Endothelial cell of umbilical vein (primary cell): ENCODE measurements at regions not wholly inside any gene's neighbourhood (a gene's known extent, or its start where the extent isn't known, plus 50 kb on each side); places are given as distances from the start of the nearest gene placed in this dataset.
"Not testable (repeated sequence)": the region's sequence is repeated elsewhere in the genome, so short reads cannot be mapped to it uniquely, and the experiment has no call there.

Source experiments
- BruUV-seq: library from RNA; stranded (reverse); fragments of 400-500 nt; replicated peaks from 2 replicates; lab custom pipeline; 2021; lab: Mats Ljungman, UMichigan
- CTCF ChIA-PET: fragments of 300-600, 350-600 bp; sonication (Branson Sonifier 250); formaldehyde crosslinking; loops from one replicate; lab custom pipeline; 2021; ENCODE audit warnings: antibody characterized with exemption, inconsistent platforms; lab: Charles Lee
- POLR2A ChIA-PET: fragments of 300-600, 350-600 bp; sonication (Branson Sonifier 250); formaldehyde crosslinking; loops from one replicate; lab custom pipeline; 2021; ENCODE audit warnings: antibody characterized with exemption, inconsistent platforms; lab: Charles Lee
- DNase-seq: peaks from one replicate; pipeline ENCODE4 v3.0.0-alpha.2; 2011; ENCODE audit warnings: low read depth, low spot score
- FAIRE-seq: peaks from 2 replicates; lab custom pipeline; 2011; peaks lifted over from hg19 to GRCh38; lab: Jason Lieb, UNC
- H2AFZ ChIP-seq: 2 replicates; pipeline ENCODE4 v1.6.0; 2012; ENCODE audit warnings: low read depth, low read length, control low read depth, inconsistent platforms
- H3K27ac ChIP-seq: 2 replicates; pipeline ENCODE4 v1.5.1; 2011; ENCODE audit warnings: low read depth, mild to moderate bottlenecking, control low read depth, low read length, moderate library complexity; ENCODE audit not compliant: insufficient read depth
- H3K27me3 ChIP-seq, 2 experiments: 2 replicates each; pipeline versions ENCODE4 v1.6.0 to v1.6.1; 2011; ENCODE audit warnings: low read length in 2 of 2, mixed read lengths in 1 of 2; ENCODE audit not compliant: control insufficient read depth in 2 of 2, insufficient read depth in 2 of 2
- H3K36me3 ChIP-seq, 2 experiments: 2 replicates in 1 of 2; 3 replicates in 1 of 2; pipeline ENCODE4 v1.5.1; 2011; ENCODE audit warnings: low read length in 2 of 2, mild to moderate bottlenecking in 1 of 2, moderate library complexity in 1 of 2; ENCODE audit not compliant: control insufficient read depth in 2 of 2, insufficient read depth in 2 of 2; ENCODE audit errors: extremely low read depth in 1 of 2
- H3K4me1 ChIP-seq: 3 replicates; pipeline ENCODE4 v1.5.1; 2011; ENCODE audit warnings: mild to moderate bottlenecking, low read length; ENCODE audit not compliant: control insufficient read depth, insufficient read depth; ENCODE audit errors: extremely low read depth
- H3K4me2 ChIP-seq: 2 replicates; pipeline ENCODE4 v1.6.1; 2011; ENCODE audit warnings: low read length, control low read depth, mixed read lengths; ENCODE audit not compliant: insufficient read depth
- H3K4me3 ChIP-seq, 3 experiments: fragments of 200-600 bp in 1 of 3; sonication (generic), shearing (Covaris generic) in 1 of 3; replicated peaks in 1 of 3; 2 replicates each; pipeline ENCODE4 v1.5.1; 2011 to 2016; ENCODE audit warnings: control low read depth in 3 of 3, low read length in 3 of 3, mild to moderate bottlenecking in 2 of 3, inconsistent platforms in 1 of 3, low read depth in 1 of 3, moderate library complexity in 1 of 3; ENCODE audit not compliant: insufficient read depth in 1 of 3
- H3K79me2 ChIP-seq: 2 replicates; pipeline ENCODE4 v1.6.0; 2012; ENCODE audit warnings: low read length, inconsistent platforms; ENCODE audit not compliant: control insufficient read depth, insufficient read depth
- H3K9ac ChIP-seq: replicated peaks from 2 replicates; pipeline ENCODE3; 2011; ENCODE audit warnings: low read length, control low read depth; ENCODE audit not compliant: insufficient read depth; ENCODE audit errors: extremely low read depth
- H3K9me1 ChIP-seq: replicated peaks from 3 replicates; pipeline ENCODE4 v1.6.0; 2011; ENCODE audit warnings: mild to moderate bottlenecking, low read length; ENCODE audit not compliant: control insufficient read depth, insufficient read depth; ENCODE audit errors: extremely low read depth
- H3K9me3 ChIP-seq: replicated peaks from 2 replicates; pipeline ENCODE4 v1.5.1; 2012; ENCODE audit warnings: low read length, inconsistent platforms; ENCODE audit not compliant: control insufficient read depth, insufficient read depth
- H4K20me1 ChIP-seq: replicated peaks from 2 replicates; pipeline ENCODE3; 2011; ENCODE audit warnings: mild to moderate bottlenecking, low read length; ENCODE audit not compliant: control insufficient read depth, insufficient read depth; ENCODE audit errors: extremely low read depth
- EZH2 ChIP-seq: IDR thresholded peaks from 2 replicates; pipeline ENCODE4 v1.6.1; 2012; ENCODE audit warnings: borderline replicate concordance, low read depth, mild to moderate bottlenecking, moderate library complexity, low read length, inconsistent platforms; ENCODE audit not compliant: severe bottlenecking
- dilution Hi-C: fragments of 300-500 bp; cut with MboI; formaldehyde crosslinking; loops from one replicate; pipeline ENCODE4 v1.15.0; 2019; ENCODE audit warnings: low sequenced_read_pairs; ENCODE audit not compliant: extremely low pct_ligation_motif_present
- intact Hi-C: fragments of 100-400 bp; cut with micrococcal nuclease; formaldehyde crosslinking; loops from one replicate; pipeline ENCODE4 v1.10.0; 2022

DNA sequence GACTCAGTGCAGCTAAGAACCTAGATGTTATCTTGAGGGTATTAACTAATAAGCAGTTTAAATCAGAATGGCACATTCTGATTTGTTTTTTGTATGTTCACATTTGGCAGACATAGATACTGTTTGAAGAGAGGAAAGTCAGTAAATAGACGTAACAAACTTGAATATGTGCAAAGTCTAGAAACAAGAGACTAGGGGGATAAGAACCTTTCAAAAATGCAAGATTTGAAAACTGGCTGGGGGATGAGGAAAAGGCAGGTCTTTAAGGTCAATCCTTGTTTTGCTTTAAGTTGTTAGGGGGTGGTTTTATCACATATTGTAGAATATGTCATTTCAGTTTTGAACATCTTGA lies 136.5 kb downstream of the ZNF92 start:
- POLR2A ChIA-PET, H3K4me2 ChIP-seq, BruUV-seq: not testable (repeated sequence)

DNA sequence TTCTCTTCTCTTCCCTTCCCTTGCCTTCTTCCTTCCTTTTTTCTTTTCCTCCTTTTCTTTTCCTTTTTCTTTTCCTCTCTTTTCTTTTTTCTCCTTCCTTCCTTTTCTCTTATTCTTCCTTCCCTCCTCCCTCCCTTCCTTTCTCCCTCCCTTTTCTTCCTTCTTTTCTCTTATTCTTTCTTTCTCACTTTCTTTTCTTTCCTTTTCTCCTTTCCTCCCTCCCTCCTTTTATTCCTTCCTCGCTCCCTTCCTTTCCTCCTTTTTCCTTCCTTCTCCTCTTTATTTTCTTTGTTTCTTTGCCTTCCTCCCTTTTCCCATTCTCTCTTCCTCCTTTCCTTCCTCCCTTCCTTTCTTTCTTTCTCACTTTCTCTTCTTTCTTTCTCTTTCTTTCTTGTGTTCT lies 146.1 kb downstream of the ZNF92 start:
- H3K4me1 ChIP-seq, H3K9me3 ChIP-seq, H2AFZ ChIP-seq, CTCF ChIA-PET, H3K27me3 ChIP-seq, DNase-seq, H3K9me1 ChIP-seq, H3K27ac ChIP-seq, H4K20me1 ChIP-seq, H3K79me2 ChIP-seq, dilution Hi-C loops, intact Hi-C loops, BruUV-seq, FAIRE-seq, H3K4me2 ChIP-seq, H3K36me3 ChIP-seq, POLR2A ChIA-PET, H3K4me3 ChIP-seq, H3K9ac ChIP-seq: not testable (repeated sequence)

More for the DNA sequence above, 136.5 kb downstream of the ZNF92 start:
- H2AFZ ChIP-seq, FAIRE-seq, H3K9ac ChIP-seq, DNase-seq, H4K20me1 ChIP-seq, CTCF ChIA-PET, H3K9me3 ChIP-seq, H3K79me2 ChIP-seq, intact Hi-C loops, dilution Hi-C loops, H3K4me1 ChIP-seq, H3K36me3 ChIP-seq, H3K9me1 ChIP-seq, H3K27ac ChIP-seq: not testable (repeated sequence)
- peaks cover 2 to 21% of the 10 kb centered on the region in 2 experiments for H3K27me3 ChIP-seq
- H3K4me3 ChIP-seq = peak overlapping the region in 1 of 3 experiments; percentile 11
- peak; percentile 24 for TF ChIP-seq EZH2

DNA sequence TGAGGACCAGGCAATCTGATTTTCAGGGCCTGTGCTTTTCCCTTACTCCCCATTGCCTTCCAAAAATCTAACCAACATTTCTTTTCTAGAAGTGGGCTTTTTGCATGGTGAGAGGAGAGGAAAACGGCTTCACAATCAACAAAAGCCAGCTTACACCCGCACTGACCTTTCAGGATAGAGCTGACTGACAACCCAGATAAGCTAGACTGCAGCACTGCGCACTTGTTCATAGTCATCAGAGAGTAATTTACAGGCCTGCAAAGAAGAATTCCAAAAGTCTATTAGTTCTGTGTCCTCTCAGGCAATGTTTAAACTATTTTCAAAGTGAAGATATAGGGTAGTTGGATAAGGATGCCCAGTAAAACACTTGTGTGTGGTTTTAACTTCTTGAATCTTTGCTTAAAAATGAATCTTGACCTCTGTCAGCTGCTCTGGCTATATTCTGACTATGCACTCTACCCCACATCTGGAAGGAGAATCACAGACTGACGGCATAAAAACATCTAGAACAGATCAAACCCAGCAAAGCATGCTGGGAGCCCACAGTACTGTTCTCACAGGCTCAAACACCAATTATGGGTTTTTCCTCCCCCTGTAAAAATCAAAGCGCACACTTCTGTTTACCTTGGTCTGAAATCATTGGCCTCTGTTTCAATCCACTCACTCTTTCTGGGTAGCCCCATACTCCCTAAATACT lies 172.0 kb downstream of the ZNF92 start:
- H3K9me3 ChIP-seq, H3K4me3 ChIP-seq, H3K27me3 ChIP-seq, H3K9ac ChIP-seq, H4K20me1 ChIP-seq, H3K9me1 ChIP-seq, FAIRE-seq, intact Hi-C loops, H3K27ac ChIP-seq, POLR2A ChIA-PET, H3K4me1 ChIP-seq, H2AFZ ChIP-seq, DNase-seq, H3K79me2 ChIP-seq, dilution Hi-C loops, CTCF ChIA-PET, BruUV-seq, H3K36me3 ChIP-seq, H3K4me2 ChIP-seq: not testable (repeated sequence)

DNA sequence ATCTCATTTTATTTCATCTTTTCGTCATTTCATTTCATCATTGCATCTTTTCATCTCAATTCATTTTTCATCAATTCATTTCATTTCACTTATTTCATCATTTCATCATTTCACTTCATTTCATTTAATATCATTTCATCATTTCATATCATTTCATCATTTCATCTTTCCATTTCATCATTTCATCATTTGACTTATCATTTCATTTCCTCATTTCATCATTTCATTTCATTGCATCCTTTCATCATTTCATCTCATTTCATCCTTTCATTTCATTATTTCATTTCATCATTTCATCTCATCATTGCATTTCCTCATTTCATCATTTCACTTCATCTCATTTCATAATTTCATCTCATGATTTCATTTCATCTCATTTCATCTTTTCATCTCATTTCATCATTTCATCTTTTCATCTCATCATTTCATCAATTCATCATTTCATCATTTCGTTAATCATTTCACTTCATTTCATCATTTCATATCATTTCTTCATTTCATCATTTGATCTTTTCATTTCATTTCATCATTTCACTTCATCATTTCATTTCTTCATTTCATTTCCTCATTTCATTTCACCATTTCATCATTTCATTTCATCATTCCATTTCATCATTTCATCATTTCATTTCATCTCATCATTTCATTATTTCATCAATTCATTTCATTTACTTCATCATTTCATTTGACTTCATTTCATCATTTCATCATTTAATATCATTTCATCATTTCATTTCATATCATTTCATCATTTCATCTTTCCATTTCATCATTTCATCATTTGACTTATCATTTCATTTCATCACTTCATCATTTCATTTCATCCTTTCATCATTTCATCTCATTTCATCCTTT lies 176.2 kb downstream of the ZNF92 start:
- H3K9ac ChIP-seq, H3K9me3 ChIP-seq, DNase-seq, H4K20me1 ChIP-seq, dilution Hi-C loops, FAIRE-seq, BruUV-seq, H3K4me3 ChIP-seq, H3K4me1 ChIP-seq, H3K27me3 ChIP-seq, H2AFZ ChIP-seq, H3K9me1 ChIP-seq, POLR2A ChIA-PET, H3K27ac ChIP-seq, H3K4me2 ChIP-seq, H3K36me3 ChIP-seq, CTCF ChIA-PET, intact Hi-C loops, H3K79me2 ChIP-seq: not testable (repeated sequence)
